ENCODE measurements at regions not wholly inside any gene's neighbourhood (a gene's known extent, or its start where the extent isn't known, plus 50 kb on each side); places are given as distances from the start of the nearest gene placed in this dataset.
"Not testable (repeated sequence)": the region's sequence is repeated elsewhere in the genome, so short reads cannot be mapped to it uniquely, and the experiment has no call there.

GRCh38 chr11:116678887-116679286, 93.9 kb downstream of the BUD13 start:
- DNase-seq (ENCODE audit: low read depth): no peak
- H3K4me3 ChIP-seq (ENCODE audit: control insufficient read depth, low read depth, low read length): no peak overlapping the region
- TF ChIP-seq CTCF (conservative IDR thresholded peaks at IDR 0.05; ENCODE audit: control insufficient read depth, insufficient read depth, low read depth, low read length): no peak

- not testable (repeated sequence) for DNase-seq (ENCODE audit: low read depth); H3K4me3 ChIP-seq (ENCODE audit: control insufficient read depth, low read depth, low read length)
These were observed 105.5 kb downstream of the BUD13 start for GRCh38 chr11:116667318-116667717.

GRCh38 chr11:116666673-116667249, 106.0 kb downstream of the BUD13 start:
- H3K4me3 ChIP-seq (ENCODE audit: control insufficient read depth, low read depth, low read length); DNase-seq (ENCODE audit: low read depth): not testable (repeated sequence)

GRCh38 chr11:116665523-116665922, 107.3 kb downstream of the BUD13 start:
- TF ChIP-seq CTCF (conservative IDR thresholded peaks at IDR 0.05; ENCODE audit: control insufficient read depth, insufficient read depth, low read depth, low read length): no peak

GRCh38 chr11:116661056-116661455, 111.7 kb downstream of the BUD13 start:
- TF ChIP-seq CTCF (conservative IDR thresholded peaks at IDR 0.05; ENCODE audit: control insufficient read depth, insufficient read depth, low read depth, low read length): no peak
- no peak overlapping the region for H3K4me3 ChIP-seq (ENCODE audit: control insufficient read depth, low read depth, low read length)
- DNase-seq (ENCODE audit: low read depth): no peak

More at GRCh38 chr11:116665523-116665922, 107.3 kb downstream of the BUD13 start:
- no peak overlapping the region for H3K4me3 ChIP-seq (ENCODE audit: control insufficient read depth, low read depth, low read length)
- no peak for DNase-seq (ENCODE audit: low read depth)

GRCh38 chr11:116660011-116660410, 112.8 kb downstream of the BUD13 start:
- no peak overlapping the region for H3K4me3 ChIP-seq (ENCODE audit: control insufficient read depth, low read depth, low read length)
- no peak for DNase-seq (ENCODE audit: low read depth)
- no peak for TF ChIP-seq CTCF (conservative IDR thresholded peaks at IDR 0.05; ENCODE audit: control insufficient read depth, insufficient read depth, low read depth, low read length)

- TF ChIP-seq CTCF (conservative IDR thresholded peaks at IDR 0.05; ENCODE audit: control insufficient read depth, insufficient read depth, low read depth, low read length): no peak
- no peak for DNase-seq (ENCODE audit: low read depth)
- H3K4me3 ChIP-seq (ENCODE audit: control insufficient read depth, low read depth, low read length): no peak overlapping the region
These were observed 113.8 kb downstream of the BUD13 start for GRCh38 chr11:116658876-116659535.

Measured in fibroblast of mammary gland (primary cell).